Thoracic aorta (tissue), 2 donors: ENCODE measurements at regions not wholly inside any gene's neighbourhood (a gene's known extent, or its start where the extent isn't known, plus 50 kb on each side); places are given as distances from the start of the nearest gene placed in this dataset.

Source experiments
- ATAC-seq: fragments of 150-250 bp; one replicate; pipeline ENCODE4 v1.8.0; 2017; ENCODE audit warnings: low read depth; ENCODE audit not compliant: insufficient number of reproducible peaks, low FRiP score
- DNase-seq: peaks from one replicate; pipeline ENCODE4 v3.0.0-alpha.2; 2020; ENCODE audit warnings: low spot score
- H3K27ac ChIP-seq, 2 donors: fragments of 200-600 bp; sonication (generic); 1 replicate in 1 of 2; 2 replicates in 1 of 2; pipeline ENCODE4 v1.5.1; 2016; ENCODE audit warnings: mild to moderate bottlenecking in 2 of 2, moderate library complexity in 2 of 2
- H3K27me3 ChIP-seq: fragments of 200-600 bp; sonication (generic); replicated peaks from 2 replicates; pipeline ENCODE4 v1.6.0; 2016; ENCODE audit warnings: mild to moderate bottlenecking; ENCODE audit not compliant: insufficient read depth
- H3K36me3 ChIP-seq: fragments of 200-600 bp; sonication (generic); one replicate; pipeline ENCODE4 v1.5.1; 2016
- H3K4me1 ChIP-seq, 2 donors: fragments of 200-600 bp; sonication (generic); 1 replicate in 1 of 2; 2 replicates in 1 of 2; pipeline versions ENCODE4 v1.5.1 to v1.6.0; 2016; ENCODE audit warnings: low read depth in 2 of 2, mild to moderate bottlenecking in 1 of 2; ENCODE audit not compliant: control insufficient read depth in 1 of 2
- H3K4me3 ChIP-seq: fragments of 200-600 bp; sonication (generic); 2 replicates; pipeline ENCODE4 v1.5.1; 2016; ENCODE audit warnings: mild to moderate bottlenecking
- H3K9me3 ChIP-seq: fragments of 200-600 bp; sonication (generic); 2 replicates; pipeline ENCODE4 v1.5.1; 2016
- TF ChIP-seq, protein P1 (sequence below): fragments of 200-600 bp; sonication (generic); IDR thresholded peaks from one replicate; pipeline ENCODE4 v1.5.1; 2019; ENCODE audit warnings: antibody characterized with exemption

DNA sequence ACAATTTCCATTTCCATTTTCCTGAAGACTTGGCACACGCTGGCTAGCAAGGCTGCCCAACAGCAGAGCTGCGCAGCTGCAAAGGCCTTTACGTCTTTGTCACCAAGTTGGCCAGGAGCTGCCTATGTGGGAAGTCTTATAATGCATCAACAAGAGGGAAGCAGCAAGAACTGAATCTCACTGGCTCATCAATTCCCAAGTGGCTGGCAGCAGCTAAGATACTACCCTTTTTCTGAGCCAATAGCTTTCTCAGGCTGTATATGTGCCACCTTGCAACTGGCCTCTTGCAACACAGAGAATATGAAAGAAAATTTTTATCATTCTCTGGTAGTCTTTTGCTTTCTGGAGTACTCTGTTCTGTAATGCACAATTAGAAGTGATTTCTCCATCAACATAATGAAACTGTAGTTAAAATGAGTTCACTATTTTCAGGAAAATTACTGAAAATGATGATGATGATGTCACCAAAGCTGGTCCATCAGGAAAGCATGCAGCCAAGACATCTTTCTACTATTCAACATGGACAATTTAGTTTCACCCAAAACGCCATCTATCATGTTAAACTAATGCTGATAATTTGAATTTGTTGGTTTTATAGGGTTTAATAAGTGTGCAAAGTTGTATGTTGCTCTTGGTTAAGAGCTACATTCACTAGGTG lies 97.3 kb upstream of the FOXA2 start:
- Histone ChIP-seq H3K4me3 (no peak overlapping the region), H3K9me3 (no peaks in the 10 kb centered on the region), H3K36me3 (no peaks in the 10 kb centered on the region), H3K27ac (no peak overlapping the region), H3K27me3 (no peaks in the 10 kb centered on the region), H3K4me1 (no peaks in the 10 kb centered on the region)
- TF ChIP-seq, protein P1, sequence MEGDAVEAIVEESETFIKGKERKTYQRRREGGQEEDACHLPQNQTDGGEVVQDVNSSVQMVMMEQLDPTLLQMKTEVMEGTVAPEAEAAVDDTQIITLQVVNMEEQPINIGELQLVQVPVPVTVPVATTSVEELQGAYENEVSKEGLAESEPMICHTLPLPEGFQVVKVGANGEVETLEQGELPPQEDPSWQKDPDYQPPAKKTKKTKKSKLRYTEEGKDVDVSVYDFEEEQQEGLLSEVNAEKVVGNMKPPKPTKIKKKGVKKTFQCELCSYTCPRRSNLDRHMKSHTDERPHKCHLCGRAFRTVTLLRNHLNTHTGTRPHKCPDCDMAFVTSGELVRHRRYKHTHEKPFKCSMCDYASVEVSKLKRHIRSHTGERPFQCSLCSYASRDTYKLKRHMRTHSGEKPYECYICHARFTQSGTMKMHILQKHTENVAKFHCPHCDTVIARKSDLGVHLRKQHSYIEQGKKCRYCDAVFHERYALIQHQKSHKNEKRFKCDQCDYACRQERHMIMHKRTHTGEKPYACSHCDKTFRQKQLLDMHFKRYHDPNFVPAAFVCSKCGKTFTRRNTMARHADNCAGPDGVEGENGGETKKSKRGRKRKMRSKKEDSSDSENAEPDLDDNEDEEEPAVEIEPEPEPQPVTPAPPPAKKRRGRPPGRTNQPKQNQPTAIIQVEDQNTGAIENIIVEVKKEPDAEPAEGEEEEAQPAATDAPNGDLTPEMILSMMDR, result no peak
- DNase-seq (no peak), ATAC-seq (no peak)

DNA sequence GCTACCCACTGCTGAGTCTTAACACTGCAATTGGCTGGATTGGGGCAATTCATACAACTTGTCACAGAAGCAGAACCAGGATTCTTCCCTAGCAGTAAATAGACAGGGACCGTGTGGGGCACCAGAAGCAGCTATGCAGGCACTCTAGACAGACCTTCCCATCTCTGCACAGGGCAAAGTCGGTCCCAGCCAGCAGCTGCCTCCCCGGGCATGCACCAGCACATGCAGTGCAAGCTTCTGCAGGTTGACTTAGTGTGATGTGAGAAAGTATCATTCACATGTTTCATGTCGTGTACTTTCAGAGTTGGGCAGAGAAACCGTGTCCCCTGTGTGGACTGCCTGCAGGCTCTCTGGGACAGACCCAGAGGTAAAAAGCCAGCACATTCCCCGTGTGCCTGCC lies 98.0 kb upstream of the FOXA2 start:
- Histone ChIP-seq H3K27ac (no peak overlapping the region), H3K4me1 (no peaks in the 10 kb centered on the region), H3K36me3 (no peaks in the 10 kb centered on the region), H3K9me3 (no peaks in the 10 kb centered on the region), H3K4me3 (no peak overlapping the region), H3K27me3 (no peaks in the 10 kb centered on the region)
- ATAC-seq (no peak), DNase-seq (no peak)
- TF ChIP-seq, protein P1, result no peak

- ATAC-seq (peak; percentile 52), DNase-seq (peak; percentile 49)
- Histone ChIP-seq H3K4me1 (no peaks in the 10 kb centered on the region), H3K36me3 (no peaks in the 10 kb centered on the region), H3K9me3 (no peaks in the 10 kb centered on the region), H3K27me3 (no peaks in the 10 kb centered on the region), H3K27ac (no peak overlapping the region), H3K4me3 (no peak overlapping the region)
- TF ChIP-seq, protein P1, result peak; percentile 83
Measured at GRCh38 chr20:22684072-22684762, 99.8 kb upstream of the FOXA2 start.

GRCh38 chr20:22684763-22685443 lies 100.5 kb upstream of the FOXA2 start:
- Histone ChIP-seq H3K4me1 (no peaks in the 10 kb centered on the region), H3K36me3 (no peaks in the 10 kb centered on the region), H3K4me3 (no peak overlapping the region), H3K27ac (no peak overlapping the region), H3K9me3 (no peaks in the 10 kb centered on the region), H3K27me3 (no peaks in the 10 kb centered on the region)
- TF ChIP-seq, protein P1, result no peak
- ATAC-seq, result no peak
- DNase-seq, result no peak

DNA sequence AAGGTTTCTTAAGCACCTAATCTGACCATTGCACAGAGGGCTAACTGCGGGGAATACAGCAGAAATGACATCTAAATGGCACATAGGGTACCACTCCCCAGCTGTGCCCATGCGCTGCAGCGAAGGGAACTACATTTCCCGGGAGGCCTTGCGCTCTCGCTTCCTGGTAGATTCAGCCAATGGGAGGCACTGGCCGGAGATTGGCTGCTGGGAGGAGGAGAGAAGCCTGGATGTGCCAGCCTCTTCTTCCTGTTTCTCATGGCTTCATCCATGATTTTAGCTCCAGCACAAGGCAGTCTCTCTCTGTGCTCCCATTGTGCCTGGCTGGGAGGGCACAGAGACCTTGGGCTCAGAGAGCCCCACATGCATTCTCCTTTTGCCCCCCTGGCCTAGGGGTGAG lies 101.7 kb upstream of the FOXA2 start:
- no peaks in the 10 kb centered on the region for H3K9me3 ChIP-seq
- DNase-seq (no peak), ATAC-seq (no peak)
- no peaks in the 10 kb centered on the region for H3K27me3 ChIP-seq
- H3K27ac ChIP-seq, result no peak overlapping the region
- no peaks in the 10 kb centered on the region for H3K36me3 ChIP-seq
- H3K4me3 ChIP-seq, result no peak overlapping the region
- H3K4me1 ChIP-seq, result no peaks in the 10 kb centered on the region
- TF ChIP-seq, protein P1, result no peak
